ENCODE measurements at regions not wholly inside any gene's neighbourhood (a gene's known extent, or its start where the extent isn't known, plus 50 kb on each side); places are given as distances from the start of the nearest gene placed in this dataset.
"Not testable (repeated sequence)": the region's sequence is repeated elsewhere in the genome, so short reads cannot be mapped to it uniquely, and the experiment has no call there.

DNA sequence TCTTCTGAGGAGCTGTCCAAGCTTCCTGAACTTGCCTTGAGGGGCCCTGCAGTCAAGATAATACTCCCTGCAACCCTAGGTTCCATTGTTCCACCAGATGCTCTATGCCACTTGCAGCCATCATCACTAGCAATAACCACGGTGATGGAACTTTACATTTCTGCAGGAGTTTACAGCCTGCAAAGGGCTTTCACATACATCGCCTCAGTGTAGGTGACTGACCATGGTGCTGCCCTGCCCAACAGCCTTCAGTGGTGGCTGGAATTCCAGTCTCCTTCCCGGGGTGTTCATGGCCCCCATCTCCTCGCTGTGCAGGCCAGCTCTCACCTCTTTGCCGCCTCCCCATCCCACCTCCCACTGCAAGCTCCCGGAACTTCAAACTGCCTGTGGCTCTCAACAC lies 225.5 kb upstream of the ECI2 start:
- no peak for DNase-seq (ENCODE audit: extremely low read depth in 1 of 2, low read depth in 1 of 2)

- DNase-seq (ENCODE audit: extremely low read depth in 1 of 2, low read depth in 1 of 2) = no peak
These were observed 223.8 kb upstream of the ECI2 start for GRCh38 chr6:4359108-4359730.

DNA sequence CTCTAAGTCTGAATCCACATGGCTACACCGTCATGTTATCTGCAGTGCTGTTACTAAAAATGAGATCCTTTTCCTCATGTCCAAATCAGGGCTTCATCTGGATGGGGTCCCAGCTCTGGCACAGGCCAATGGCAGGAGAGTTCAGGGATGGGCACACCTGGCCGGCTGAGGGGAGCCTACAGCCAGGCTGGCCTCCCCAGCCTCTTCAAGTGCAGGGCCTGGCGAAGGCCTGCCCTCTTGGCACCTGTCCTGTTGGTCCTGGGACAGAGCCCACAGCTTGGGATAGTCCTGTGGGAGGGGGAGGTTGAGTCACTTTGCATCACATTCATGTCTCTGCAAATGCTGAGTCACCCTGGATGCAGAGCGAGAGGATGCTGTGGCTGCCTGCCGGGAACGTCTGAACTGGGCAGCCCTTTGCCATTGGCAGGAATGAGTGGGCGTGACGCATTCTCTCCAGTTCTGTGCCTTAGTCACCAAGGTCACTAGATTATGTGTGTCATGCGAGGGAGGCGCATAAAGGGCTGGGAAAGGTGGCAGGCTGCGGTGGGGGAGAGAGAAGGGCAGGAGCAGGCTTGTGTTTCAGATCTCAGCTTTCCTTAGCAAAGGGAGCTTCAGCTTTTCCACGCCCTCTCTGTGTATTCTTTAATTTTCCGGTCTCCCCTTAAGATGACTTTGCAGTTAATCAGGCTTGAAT lies 223.2 kb upstream of the ECI2 start:
- no peak for DNase-seq (ENCODE audit: extremely low read depth in 1 of 2, low read depth in 1 of 2)

DNA sequence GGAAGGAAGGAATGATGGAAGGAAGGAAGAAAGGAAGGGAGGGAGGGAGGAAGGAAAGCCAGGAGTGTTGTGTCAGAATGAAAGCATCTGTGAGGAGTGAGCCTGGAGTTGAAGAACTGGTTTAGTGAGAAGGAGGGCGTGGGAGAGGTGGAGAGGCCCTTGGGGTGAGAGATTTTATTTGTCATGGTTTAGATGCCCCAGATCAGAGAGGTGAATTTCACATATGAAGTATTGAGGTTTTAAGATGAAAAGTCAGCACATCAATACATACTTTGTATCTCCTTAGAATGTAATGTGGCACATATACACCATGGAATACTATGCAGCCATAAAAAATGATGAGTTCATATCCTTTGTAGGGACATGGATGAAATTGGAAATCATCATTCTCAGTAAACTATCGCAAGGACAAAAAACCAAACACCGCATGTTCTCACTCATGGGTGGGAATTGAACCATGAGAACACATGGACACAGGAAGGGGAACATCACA lies 222.3 kb upstream of the ECI2 start:
- DNase-seq (ENCODE audit: extremely low read depth in 1 of 2, low read depth in 1 of 2) = not testable (repeated sequence)

- DNase-seq (ENCODE audit: extremely low read depth in 1 of 2, low read depth in 1 of 2) = no peak
These were observed 221.7 kb upstream of the ECI2 start for GRCh38 chr6:4356899-4357659.

DNA sequence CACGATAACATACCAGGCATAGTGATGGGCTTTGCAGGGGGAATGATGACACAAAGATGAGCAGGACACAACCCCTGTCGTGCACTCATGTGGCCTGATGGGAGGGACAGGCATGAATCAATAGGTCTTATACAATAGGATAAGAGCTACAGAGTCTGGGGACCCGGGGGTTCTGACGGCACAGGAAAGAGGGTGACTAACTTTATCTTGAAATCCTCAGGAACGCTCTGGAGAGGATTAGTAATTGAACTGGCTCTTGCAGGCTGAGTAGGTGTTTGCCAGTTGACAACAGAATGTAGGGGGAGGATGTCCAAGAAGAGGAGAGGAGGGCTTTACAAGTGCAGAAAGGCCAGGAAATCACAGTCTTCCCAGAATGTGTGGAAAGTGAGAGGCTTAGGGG lies 219.9 kb upstream of the ECI2 start:
- no peak for DNase-seq (ENCODE audit: extremely low read depth in 1 of 2, low read depth in 1 of 2)

DNA sequence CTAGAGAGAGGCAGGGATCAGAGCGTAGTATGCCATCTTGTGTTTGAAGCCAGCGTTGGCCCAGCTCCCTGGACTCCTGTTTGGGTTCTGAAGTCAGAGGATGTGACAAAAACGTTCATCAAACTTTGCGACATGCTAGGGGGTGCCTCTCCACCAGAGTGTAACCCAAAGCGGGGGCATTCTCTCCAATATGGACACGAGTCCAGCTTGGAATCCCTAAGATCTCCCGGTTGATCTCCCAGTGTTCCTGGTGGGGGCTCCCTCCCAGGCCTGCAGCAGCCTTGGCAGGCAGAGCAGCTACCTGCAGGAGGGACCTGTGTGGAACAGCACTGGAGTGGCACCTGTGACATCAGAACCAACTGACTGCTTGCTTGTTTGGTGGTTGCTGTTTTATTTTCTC lies 218.8 kb upstream of the ECI2 start:
- DNase-seq (ENCODE audit: extremely low read depth in 1 of 2, low read depth in 1 of 2) = no peak

DNA sequence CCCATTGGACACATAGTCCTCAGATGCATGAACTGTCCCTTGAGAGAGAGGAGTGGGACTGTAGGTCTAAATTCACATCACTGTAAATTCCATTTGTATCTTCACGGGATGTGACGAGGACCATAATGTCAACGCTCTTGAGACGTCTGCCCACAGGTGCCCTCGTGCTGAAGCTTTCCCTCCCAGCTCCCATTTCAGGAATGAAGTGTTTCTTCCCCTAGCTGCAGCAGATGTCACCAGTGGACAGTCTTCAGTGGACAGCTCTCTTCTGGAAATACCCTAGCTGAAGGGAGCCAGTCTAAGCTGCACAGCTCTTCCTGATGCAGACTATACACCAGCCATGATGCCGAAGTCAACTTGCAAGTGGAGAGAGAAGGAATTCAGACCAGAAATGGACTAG lies 217.4 kb upstream of the ECI2 start:
- no peak for DNase-seq (ENCODE audit: extremely low read depth in 1 of 2, low read depth in 1 of 2)

- DNase-seq (ENCODE audit: extremely low read depth in 1 of 2, low read depth in 1 of 2) = no peak
These were observed 216.9 kb upstream of the ECI2 start for GRCh38 chr6:4352322-4352669.

DNA sequence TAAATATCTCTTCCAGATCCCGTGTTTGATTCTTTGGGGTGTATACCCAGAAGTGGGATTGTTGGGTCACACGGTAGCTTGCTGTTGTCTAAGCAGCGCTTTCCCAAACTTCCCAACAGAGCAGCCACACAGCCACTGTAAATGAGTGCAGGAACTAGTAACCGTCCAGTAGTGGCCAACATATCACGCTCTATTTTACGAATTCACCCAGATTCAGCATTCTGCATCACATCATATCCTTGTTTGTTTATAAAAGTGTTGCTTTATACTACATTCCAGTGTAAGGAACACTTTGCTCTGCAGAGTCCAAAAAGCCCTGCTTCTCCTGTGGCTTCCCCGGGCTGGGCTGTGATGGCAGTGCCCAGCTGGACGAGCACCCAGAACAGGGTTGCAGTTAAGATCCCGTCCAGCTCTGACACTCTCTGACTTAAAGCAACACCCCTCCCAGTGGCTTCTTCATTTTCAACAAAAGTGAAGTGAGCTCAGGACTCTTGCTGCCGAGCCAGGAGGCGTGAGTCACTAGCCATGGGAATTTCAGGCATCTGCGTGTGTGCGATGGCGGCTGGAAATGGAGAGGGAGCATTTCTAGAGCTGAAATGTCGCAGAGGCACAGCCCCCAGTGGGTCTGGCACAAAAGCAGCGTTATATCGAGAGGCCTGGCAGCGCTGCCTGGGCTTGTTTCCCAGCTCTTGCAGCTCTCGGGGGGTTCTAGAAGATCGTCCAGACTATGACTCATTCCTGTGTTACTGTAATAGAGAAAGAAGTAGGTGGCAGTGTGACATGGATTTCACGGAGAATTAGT lies 216.3 kb upstream of the ECI2 start:
- DNase-seq (ENCODE audit: extremely low read depth in 1 of 2, low read depth in 1 of 2) = no peak

DNA sequence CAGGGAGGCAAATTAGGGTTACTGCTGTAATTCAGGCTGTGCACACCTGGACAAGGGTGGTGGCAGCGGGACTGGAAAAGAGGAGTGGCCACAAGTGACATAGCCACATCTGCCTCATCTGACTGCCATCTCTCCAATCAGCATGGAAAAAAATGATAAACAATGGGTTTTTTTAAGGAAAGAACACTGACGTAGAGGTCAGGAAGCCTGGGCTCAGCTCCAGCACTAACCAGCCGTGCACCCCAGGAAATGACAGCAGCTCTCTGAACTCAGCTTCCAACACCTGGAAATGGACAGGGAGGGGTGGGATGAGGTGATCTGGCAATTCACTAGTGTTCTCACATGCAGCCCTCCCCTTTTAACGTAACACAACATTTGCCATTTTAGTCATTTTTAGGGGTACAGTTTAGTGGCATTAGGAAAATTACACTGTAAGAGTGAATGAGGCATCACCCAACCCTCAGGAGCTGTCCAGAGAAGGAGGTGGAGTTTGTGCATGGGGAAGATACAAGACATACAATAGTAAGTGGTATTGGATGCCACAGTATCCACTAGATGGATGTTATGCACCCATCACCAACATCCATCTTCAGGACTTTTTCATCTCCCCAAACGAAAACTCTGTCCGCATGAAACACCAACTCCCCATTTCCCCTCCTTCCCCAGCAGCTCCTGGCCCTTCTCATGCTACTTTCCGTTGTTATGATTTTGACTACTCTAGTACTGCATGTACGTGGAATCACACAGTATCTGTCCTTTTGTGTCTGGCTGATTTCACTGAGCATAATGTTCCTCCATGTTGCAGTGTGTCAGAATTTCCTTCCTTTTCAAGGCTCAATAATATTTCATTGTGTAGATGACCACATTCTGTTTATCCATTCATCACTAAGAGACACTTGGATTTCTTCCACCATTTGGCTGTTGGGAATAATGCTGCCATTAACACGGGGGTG lies 215.5 kb upstream of the ECI2 start:
- DNase-seq (ENCODE audit: extremely low read depth in 1 of 2, low read depth in 1 of 2) = no peak

DNA sequence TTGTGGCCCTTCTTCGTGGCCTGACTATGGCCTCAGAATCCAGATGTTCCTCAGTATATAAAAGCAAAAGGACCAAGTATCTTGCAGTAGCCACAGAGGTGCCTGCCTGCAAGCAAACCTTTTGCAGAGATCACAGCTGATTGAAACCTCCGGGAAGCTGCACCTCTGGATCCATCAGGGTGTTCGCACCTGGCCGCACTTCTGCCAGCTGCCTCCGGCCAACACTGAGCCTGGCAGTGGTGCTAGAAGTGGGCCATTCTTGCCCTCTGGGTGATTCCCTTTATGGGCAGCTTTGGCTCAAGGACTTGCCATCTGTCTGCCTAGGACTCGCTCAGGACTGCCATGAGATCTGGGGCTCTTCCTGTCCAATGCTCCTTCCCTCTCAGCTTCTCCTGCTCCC lies 214.6 kb upstream of the ECI2 start:
- no peak for DNase-seq (ENCODE audit: extremely low read depth in 1 of 2, low read depth in 1 of 2)

DNA sequence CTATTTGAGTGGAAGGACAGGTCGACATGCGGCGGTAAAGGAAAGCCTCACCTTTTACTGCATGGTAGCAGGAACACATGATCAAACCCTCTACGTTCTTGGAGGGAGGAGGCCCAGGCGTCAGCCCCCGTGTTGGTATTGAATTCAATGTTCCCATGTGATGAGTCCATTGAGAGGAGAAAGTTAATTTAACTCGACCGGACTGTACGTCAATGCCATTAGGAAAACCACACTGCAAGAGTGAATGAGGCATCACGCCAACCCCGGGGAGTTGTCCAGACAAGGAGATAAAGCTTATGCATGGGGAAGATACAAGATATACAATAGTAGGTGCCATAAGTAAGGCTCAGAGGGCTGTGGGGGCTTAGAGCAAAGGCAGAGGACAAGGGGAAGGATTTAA lies 213.9 kb upstream of the ECI2 start:
- DNase-seq (ENCODE audit: extremely low read depth in 1 of 2, low read depth in 1 of 2) = no peak

DNA sequence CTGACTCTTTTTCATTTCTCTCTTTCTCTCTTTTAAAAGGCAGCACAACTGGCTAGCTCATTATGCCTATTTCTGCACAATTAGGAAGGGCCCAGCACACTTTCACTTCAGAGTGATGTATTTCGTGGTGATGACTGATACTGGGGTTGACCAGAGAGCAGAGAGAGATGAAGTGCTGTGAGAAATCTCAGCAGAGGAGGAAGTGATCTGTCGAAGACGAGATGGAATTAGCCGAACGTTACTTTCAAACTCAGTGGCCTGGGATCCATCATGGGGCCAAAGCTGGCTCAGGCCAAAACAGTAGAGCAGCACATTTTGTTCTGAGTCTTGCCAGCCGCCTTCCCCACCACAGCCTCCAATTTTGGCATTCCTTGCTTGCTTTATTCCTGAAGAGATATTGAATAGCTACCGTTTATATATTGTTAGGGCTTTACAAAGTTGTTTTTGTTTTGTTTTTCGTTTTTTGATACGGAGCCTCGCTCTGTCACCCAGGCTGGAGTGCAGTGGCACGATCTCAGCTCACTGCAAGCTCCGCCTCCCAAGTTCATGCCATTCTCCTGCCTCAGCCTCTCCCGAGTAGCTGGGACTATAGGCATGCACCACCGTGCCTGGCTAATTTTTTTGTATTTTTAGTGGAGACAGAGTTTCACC lies 213.2 kb upstream of the ECI2 start:
- no peak for DNase-seq (ENCODE audit: extremely low read depth in 1 of 2, low read depth in 1 of 2)

DNA sequence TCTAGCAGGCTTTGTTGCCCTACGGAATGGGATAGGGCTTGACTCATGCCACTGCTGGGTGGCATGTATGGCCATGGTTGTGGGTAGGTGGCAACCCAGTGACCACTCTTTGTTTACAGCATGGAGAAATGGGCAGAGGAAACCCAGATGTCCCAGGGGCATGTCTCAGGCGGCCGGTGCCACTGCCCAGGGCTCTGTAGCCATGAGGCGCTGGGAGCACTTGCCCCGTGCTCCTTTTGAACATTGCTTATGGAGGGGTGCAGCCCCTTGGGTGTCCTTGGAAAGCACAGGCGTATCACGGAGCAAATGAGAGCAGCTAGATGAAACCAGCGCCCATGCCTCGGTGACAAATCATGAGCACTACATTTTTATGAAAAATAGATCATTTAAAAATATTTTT lies 212.5 kb upstream of the ECI2 start:
- DNase-seq (ENCODE audit: extremely low read depth in 1 of 2, low read depth in 1 of 2) = no peak

DNA sequence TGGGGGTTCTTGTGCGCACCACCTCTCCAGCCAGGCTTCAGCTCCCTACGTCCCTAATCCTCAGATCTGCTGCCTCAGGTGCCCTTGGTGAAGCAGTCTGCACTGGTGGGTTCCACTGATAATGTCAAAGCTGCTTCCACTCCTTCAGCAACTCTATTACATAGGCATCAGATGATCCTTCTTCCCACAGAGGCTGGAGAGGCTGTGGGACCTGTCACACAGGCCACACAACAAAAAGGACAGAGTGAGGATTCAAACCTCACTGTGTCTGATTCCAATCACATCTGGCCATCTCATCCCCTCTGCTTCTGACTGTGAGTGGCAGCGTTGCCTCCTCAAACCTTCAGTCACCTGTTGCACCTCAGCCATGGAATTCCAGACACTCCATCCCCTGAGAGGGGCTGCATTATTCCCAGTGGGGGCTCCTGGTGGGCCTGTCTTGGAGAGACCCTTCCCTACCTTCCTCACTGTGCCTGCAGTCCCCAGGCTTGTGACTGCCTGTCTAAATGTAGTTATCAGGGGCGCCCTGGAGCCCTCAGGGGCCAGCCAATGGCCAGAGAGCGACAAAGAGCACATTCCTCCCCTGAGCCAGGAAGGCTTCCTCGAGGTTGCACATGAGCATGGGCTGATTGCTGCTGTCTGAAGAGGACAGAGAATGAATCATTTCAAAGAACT lies 211.4 kb upstream of the ECI2 start:
- DNase-seq (ENCODE audit: extremely low read depth in 1 of 2, low read depth in 1 of 2) = no peak

DNA sequence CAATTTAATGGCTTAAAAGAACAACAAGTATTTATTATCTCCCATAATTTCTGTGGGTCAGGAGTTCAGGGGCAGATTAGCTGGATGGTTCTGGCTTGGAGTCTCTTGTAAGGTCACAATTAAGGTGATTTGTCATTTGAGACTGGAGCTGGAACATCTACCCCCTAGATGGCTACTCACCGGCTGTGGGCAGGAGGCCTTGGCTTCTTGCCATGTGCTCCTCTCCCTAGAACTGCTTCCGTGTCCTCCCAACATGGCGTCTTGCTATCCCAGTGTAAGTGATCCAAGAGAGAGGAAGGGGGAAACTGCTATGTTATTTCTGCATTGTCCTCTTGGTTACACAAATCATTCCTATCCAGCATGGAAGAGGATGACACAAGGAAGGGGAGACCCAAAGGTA lies 210.2 kb upstream of the ECI2 start:
- no peak for DNase-seq (ENCODE audit: extremely low read depth in 1 of 2, low read depth in 1 of 2)

GRCh38 chr6:4344317-4344899 lies 209.0 kb upstream of the ECI2 start:
- no peak for DNase-seq (ENCODE audit: extremely low read depth in 1 of 2, low read depth in 1 of 2)

Measured in activated CD8-positive, alpha-beta memory T cell treated with anti-CD3 and anti-CD28 coated beads for 1 hour (primary cell).